ENCODE measurements at regions not wholly inside any gene's neighbourhood (a gene's known extent, or its start where the extent isn't known, plus 50 kb on each side); places are given as distances from the start of the nearest gene placed in this dataset.

GRCh38 chr19:33921165-33921564 lies 124.5 kb downstream of the KCTD15 start:
- H3K27ac ChIP-seq (ENCODE audit: low read depth, low read length), result no peak overlapping the region
- H3K36me3 ChIP-seq (ENCODE audit: insufficient read depth, low read length), result no peaks in the 10 kb centered on the region
- H3K4me1 ChIP-seq (ENCODE audit: insufficient read depth, low read length), result no peaks in the 10 kb centered on the region
- H3K9me3 ChIP-seq (ENCODE audit: insufficient read depth, low read depth, low read length), result no peaks in the 10 kb centered on the region
- no peak overlapping the region for H3K9ac ChIP-seq (ENCODE audit: low read depth, low read length)
- H3K27me3 ChIP-seq (ENCODE audit: insufficient read depth, low read length), result no peaks in the 10 kb centered on the region
- no peak overlapping the region for H3K4me3 ChIP-seq (ENCODE audit: low read length)
- 87% methylated on average over 3 of the region's 3 CpGs for WGBS

GRCh38 chr19:33926306-33926705 lies 129.6 kb downstream of the KCTD15 start:
- 92% methylated on average over 3 of the region's 3 CpGs for WGBS
- Histone ChIP-seq H3K4me3 (ENCODE audit: low read length) (no peak overlapping the region), H3K27ac (ENCODE audit: low read depth, low read length) (no peak overlapping the region), H3K9ac (ENCODE audit: low read depth, low read length) (no peak overlapping the region), H3K27me3 (ENCODE audit: insufficient read depth, low read length) (no peaks in the 10 kb centered on the region), H3K9me3 (ENCODE audit: insufficient read depth, low read depth, low read length) (no peaks in the 10 kb centered on the region), H3K4me1 (ENCODE audit: insufficient read depth, low read length) (peaks cover 14% of the 10 kb centered on the region), H3K36me3 (ENCODE audit: insufficient read depth, low read length) (no peaks in the 10 kb centered on the region)

- H3K27ac ChIP-seq (ENCODE audit: low read depth, low read length), result no peak overlapping the region; the same call in 1 of the 2 replicates
- H3K9me3 ChIP-seq (ENCODE audit: insufficient read depth, low read depth, low read length), result no peaks in the 10 kb centered on the region
- H3K36me3 ChIP-seq (ENCODE audit: insufficient read depth, low read length), result no peaks in the 10 kb centered on the region
- WGBS, result 54% methylated on average over 5 of the region's 5 CpGs
- no peak overlapping the region for H3K9ac ChIP-seq (ENCODE audit: low read depth, low read length)
- peaks cover 14% of the 10 kb centered on the region for H3K4me1 ChIP-seq (ENCODE audit: insufficient read depth, low read length)
- no peaks in the 10 kb centered on the region for H3K27me3 ChIP-seq (ENCODE audit: insufficient read depth, low read length)
- no peak overlapping the region; the same call in 1 of the 2 replicates for H3K4me3 ChIP-seq (ENCODE audit: low read length)
These were observed 131.3 kb downstream of the KCTD15 start for GRCh38 chr19:33927789-33928457.

GRCh38 chr19:33928458-33928950 lies 131.8 kb downstream of the KCTD15 start:
- H3K4me1 ChIP-seq (ENCODE audit: insufficient read depth, low read length), result peaks cover 14% of the 10 kb centered on the region
- 93% methylated on average over 6 of the region's 6 CpGs for WGBS
- H3K4me3 ChIP-seq (ENCODE audit: low read length), result no peak overlapping the region
- H3K27me3 ChIP-seq (ENCODE audit: insufficient read depth, low read length), result no peaks in the 10 kb centered on the region
- H3K27ac ChIP-seq (ENCODE audit: low read depth, low read length), result no peak overlapping the region
- no peaks in the 10 kb centered on the region for H3K9me3 ChIP-seq (ENCODE audit: insufficient read depth, low read depth, low read length)
- H3K36me3 ChIP-seq (ENCODE audit: insufficient read depth, low read length), result no peaks in the 10 kb centered on the region
- H3K9ac ChIP-seq (ENCODE audit: low read depth, low read length), result no peak overlapping the region

GRCh38 chr19:33933931-33934330 lies 137.3 kb downstream of the KCTD15 start:
- Histone ChIP-seq H3K4me1 (ENCODE audit: insufficient read depth, low read length) (no peaks in the 10 kb centered on the region; the same call in 1 of the 2 replicates), H3K36me3 (ENCODE audit: insufficient read depth, low read length) (no peaks in the 10 kb centered on the region), H3K9ac (ENCODE audit: low read depth, low read length) (no peak overlapping the region), H3K9me3 (ENCODE audit: insufficient read depth, low read depth, low read length) (peaks cover 8% of the 10 kb centered on the region; the same call in 1 of the 2 replicates), H3K27ac (ENCODE audit: low read depth, low read length) (no peak overlapping the region), H3K4me3 (ENCODE audit: low read length) (no peak overlapping the region), H3K27me3 (ENCODE audit: insufficient read depth, low read length) (no peaks in the 10 kb centered on the region)
- WGBS, result 91% methylated on average over 2 of the region's 2 CpGs

GRCh38 chr19:33938821-33939220 lies 142.2 kb downstream of the KCTD15 start:
- 84% methylated on average over 15 of the region's 15 CpGs for WGBS
- Histone ChIP-seq H3K9me3 (ENCODE audit: insufficient read depth, low read depth, low read length) (peaks cover 6% of the 10 kb centered on the region; the same call in 1 of the 2 replicates), H3K4me1 (ENCODE audit: insufficient read depth, low read length) (no peaks in the 10 kb centered on the region), H3K27me3 (ENCODE audit: insufficient read depth, low read length) (no peaks in the 10 kb centered on the region), H3K9ac (ENCODE audit: low read depth, low read length) (no peak overlapping the region), H3K36me3 (ENCODE audit: insufficient read depth, low read length) (no peaks in the 10 kb centered on the region), H3K27ac (ENCODE audit: low read depth, low read length) (no peak overlapping the region), H3K4me3 (ENCODE audit: low read length) (no peak overlapping the region)

GRCh38 chr19:33941133-33941532 lies 144.5 kb downstream of the KCTD15 start:
- 84% methylated on average over 5 of the region's 5 CpGs for WGBS
- Histone ChIP-seq H3K36me3 (ENCODE audit: insufficient read depth, low read length) (no peaks in the 10 kb centered on the region), H3K9me3 (ENCODE audit: insufficient read depth, low read depth, low read length) (no peaks in the 10 kb centered on the region), H3K27me3 (ENCODE audit: insufficient read depth, low read length) (no peaks in the 10 kb centered on the region), H3K4me3 (ENCODE audit: low read length) (no peak overlapping the region), H3K4me1 (ENCODE audit: insufficient read depth, low read length) (no peaks in the 10 kb centered on the region), H3K27ac (ENCODE audit: low read depth, low read length) (no peak overlapping the region), H3K9ac (ENCODE audit: low read depth, low read length) (no peak overlapping the region)

GRCh38 chr19:33946535-33947264 lies 150.0 kb downstream of the KCTD15 start:
- Histone ChIP-seq H3K27me3 (ENCODE audit: insufficient read depth, low read length) (no peaks in the 10 kb centered on the region), H3K36me3 (ENCODE audit: insufficient read depth, low read length) (no peaks in the 10 kb centered on the region), H3K9ac (ENCODE audit: low read depth, low read length) (no peak overlapping the region), H3K4me1 (ENCODE audit: insufficient read depth, low read length) (no peaks in the 10 kb centered on the region), H3K9me3 (ENCODE audit: insufficient read depth, low read depth, low read length) (no peaks in the 10 kb centered on the region), H3K27ac (ENCODE audit: low read depth, low read length) (no peak overlapping the region), H3K4me3 (ENCODE audit: low read length) (no peak overlapping the region)
- WGBS, result 94% methylated on average over 6 of the region's 6 CpGs

- Histone ChIP-seq H3K9ac (ENCODE audit: low read depth, low read length) (no peak overlapping the region), H3K27me3 (ENCODE audit: insufficient read depth, low read length) (no peaks in the 10 kb centered on the region), H3K27ac (ENCODE audit: low read depth, low read length) (no peak overlapping the region), H3K4me3 (ENCODE audit: low read length) (no peak overlapping the region), H3K9me3 (ENCODE audit: insufficient read depth, low read depth, low read length) (no peaks in the 10 kb centered on the region), H3K4me1 (ENCODE audit: insufficient read depth, low read length) (no peaks in the 10 kb centered on the region), H3K36me3 (ENCODE audit: insufficient read depth, low read length) (no peaks in the 10 kb centered on the region)
- WGBS, result 81% methylated on average over 5 of the region's 5 CpGs
These were observed 150.7 kb downstream of the KCTD15 start for GRCh38 chr19:33947265-33947964.

- WGBS, result 88% methylated on average over 8 of the region's 8 CpGs
These were observed 152.1 kb downstream of the KCTD15 start for GRCh38 chr19:33948651-33949335.

More at GRCh38 chr19:33948651-33949335, 152.1 kb downstream of the KCTD15 start:
- no peak overlapping the region for H3K4me3 ChIP-seq (ENCODE audit: low read length)
- H3K27ac ChIP-seq (ENCODE audit: low read depth, low read length), result no peak overlapping the region
- H3K27me3 ChIP-seq (ENCODE audit: insufficient read depth, low read length), result no peaks in the 10 kb centered on the region
- H3K9ac ChIP-seq (ENCODE audit: low read depth, low read length), result no peak overlapping the region
- H3K4me1 ChIP-seq (ENCODE audit: insufficient read depth, low read length), result no peaks in the 10 kb centered on the region
- H3K9me3 ChIP-seq (ENCODE audit: insufficient read depth, low read depth, low read length), result no peaks in the 10 kb centered on the region
- H3K36me3 ChIP-seq (ENCODE audit: insufficient read depth, low read length), result no peaks in the 10 kb centered on the region
